ENCODE measurements at regions not wholly inside any gene's neighbourhood (a gene's known extent, or its start where the extent isn't known, plus 50 kb on each side); places are given as distances from the start of the nearest gene placed in this dataset.
A peak's percentile ranks its signal among the peaks of the same experiment; 100 is the strongest.

DNA sequence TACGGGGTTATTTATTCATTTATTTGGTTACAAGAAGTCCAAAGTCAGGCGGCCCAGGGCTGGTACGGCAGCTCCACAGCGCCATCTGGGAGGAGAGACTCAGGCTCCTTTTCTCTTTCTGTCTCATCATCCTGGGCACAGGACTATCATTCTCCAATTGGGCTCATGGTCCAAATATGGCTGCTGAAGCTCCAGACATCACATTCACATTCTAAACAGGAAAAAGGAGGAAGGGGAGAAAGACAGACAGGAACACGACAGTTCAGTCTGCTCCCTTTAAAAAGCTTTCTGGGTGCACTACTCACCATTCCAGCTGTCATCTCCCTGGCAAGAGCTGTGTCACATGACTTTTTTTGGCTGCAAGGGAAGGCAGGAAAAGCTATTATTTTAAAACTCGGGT is 74.4 kb upstream of the PDZD8 start:
- Mint-ChIP-seq H3K36me3 (ENCODE audit: low read depth) (peaks cover 37% of the 10 kb centered on the region), H3K27me3 (ENCODE audit: insufficient read depth, low read depth, poor library complexity) (peaks cover 4% of the 10 kb centered on the region), H3K4me3 (no peak overlapping the region), H3K27ac (no peak overlapping the region), H3K9me3 (peaks cover 58% of the 10 kb centered on the region), H3K4me1 (no peaks in the 10 kb centered on the region)
- H3F3A ChIP-seq (replicated peaks; ENCODE audit: low read depth): no peaks in the 10 kb centered on the region
- H3K9me2 ChIP-seq (ENCODE audit: insufficient read depth): no peaks in the 10 kb centered on the region
- ATAC-seq (no peak), DNase-seq (ENCODE audit: low spot score) (peak; percentile 40)
- no peak overlapping the region for H2AFZ ChIP-seq
- no peak overlapping the region for H3K27ac ChIP-seq (ENCODE audit: low read depth)
- H3K4me1 ChIP-seq (ENCODE audit: insufficient read depth): no peaks in the 10 kb centered on the region
- no peaks in the 10 kb centered on the region for H3K79me2 ChIP-seq (replicated peaks; ENCODE audit: insufficient read depth)
- no peaks in the 10 kb centered on the region; the same call in 1 of the 2 replicates for H3K36me3 ChIP-seq (ENCODE audit: insufficient read depth)
- TF ChIP-seq, protein P1, sequence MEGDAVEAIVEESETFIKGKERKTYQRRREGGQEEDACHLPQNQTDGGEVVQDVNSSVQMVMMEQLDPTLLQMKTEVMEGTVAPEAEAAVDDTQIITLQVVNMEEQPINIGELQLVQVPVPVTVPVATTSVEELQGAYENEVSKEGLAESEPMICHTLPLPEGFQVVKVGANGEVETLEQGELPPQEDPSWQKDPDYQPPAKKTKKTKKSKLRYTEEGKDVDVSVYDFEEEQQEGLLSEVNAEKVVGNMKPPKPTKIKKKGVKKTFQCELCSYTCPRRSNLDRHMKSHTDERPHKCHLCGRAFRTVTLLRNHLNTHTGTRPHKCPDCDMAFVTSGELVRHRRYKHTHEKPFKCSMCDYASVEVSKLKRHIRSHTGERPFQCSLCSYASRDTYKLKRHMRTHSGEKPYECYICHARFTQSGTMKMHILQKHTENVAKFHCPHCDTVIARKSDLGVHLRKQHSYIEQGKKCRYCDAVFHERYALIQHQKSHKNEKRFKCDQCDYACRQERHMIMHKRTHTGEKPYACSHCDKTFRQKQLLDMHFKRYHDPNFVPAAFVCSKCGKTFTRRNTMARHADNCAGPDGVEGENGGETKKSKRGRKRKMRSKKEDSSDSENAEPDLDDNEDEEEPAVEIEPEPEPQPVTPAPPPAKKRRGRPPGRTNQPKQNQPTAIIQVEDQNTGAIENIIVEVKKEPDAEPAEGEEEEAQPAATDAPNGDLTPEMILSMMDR (conservative IDR thresholded peaks at IDR 0.05; ENCODE audit: low read depth in 2 of 2): peak; percentile 53 to 65
- no peak for TF ChIP-seq STAT1 (IDR thresholded peaks at IDR 0.05; ENCODE audit: unreplicated experiment)
- no peak overlapping the region for H3K4me3 ChIP-seq
- H3K27me3 ChIP-seq (ENCODE audit: insufficient read depth): no peaks in the 10 kb centered on the region
- H4K20me1 ChIP-seq (replicated peaks; ENCODE audit: insufficient read depth): no peaks in the 10 kb centered on the region
- H3K4me2 ChIP-seq: no peak overlapping the region

DNA sequence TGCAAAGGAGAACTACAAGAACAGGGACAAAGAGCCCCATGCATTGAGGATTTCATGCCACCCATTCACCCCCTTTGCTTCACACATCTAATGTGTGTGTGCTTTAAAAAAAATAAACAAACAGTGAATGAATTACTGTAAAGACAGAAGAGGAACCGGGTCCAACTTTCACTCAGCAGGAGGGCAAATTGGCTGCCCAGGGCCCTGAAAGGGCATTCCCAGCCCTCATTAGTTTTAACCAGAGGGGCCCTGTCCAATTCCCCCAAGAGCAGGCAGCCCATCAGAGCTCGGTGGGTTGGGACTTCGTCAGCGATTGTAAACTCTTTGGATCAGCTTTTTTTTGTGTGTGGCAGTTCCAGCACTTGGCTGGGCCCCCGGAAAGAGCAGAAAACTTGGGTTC is 73.6 kb upstream of the PDZD8 start:
- peaks cover 38% of the 10 kb centered on the region for H3K36me3 Mint-ChIP-seq (ENCODE audit: low read depth)
- no peaks in the 10 kb centered on the region for H3K27me3 ChIP-seq (ENCODE audit: insufficient read depth)

DNA sequence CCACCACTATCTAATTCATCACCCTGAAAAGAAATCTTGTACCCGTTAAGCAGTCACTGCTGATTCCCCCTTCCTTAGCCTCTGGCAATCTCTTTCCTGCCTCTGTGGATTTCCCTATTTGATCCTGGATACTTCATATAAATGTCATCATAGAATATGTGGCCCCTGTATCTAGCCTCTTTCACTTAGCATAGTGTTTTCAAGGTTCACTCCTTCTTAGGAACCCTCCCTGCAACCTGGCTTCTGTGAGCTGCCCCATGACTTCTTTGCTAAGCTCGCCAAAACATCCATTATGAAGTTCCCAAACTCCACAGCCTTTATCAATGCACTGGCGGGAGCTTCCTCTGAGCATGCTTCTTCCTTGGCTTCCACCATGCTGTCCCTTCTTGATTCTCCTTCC is 70.8 kb upstream of the PDZD8 start:
- Mint-ChIP-seq H3K27ac (no peak overlapping the region), H3K9me3 (peaks cover 55% of the 10 kb centered on the region)

More for the DNA sequence above, 73.6 kb upstream of the PDZD8 start:
- DNase-seq (ENCODE audit: low spot score): no peak
- Histone ChIP-seq H4K20me1 (replicated peaks; ENCODE audit: insufficient read depth) (no peaks in the 10 kb centered on the region), H3K4me2 (no peak overlapping the region), H3K4me1 (ENCODE audit: insufficient read depth) (no peaks in the 10 kb centered on the region), H3K4me3 (no peak overlapping the region), H3K27ac (ENCODE audit: low read depth) (no peak overlapping the region), H3K9me2 (ENCODE audit: insufficient read depth) (no peaks in the 10 kb centered on the region), H3F3A (replicated peaks; ENCODE audit: low read depth) (no peaks in the 10 kb centered on the region), H3K36me3 (ENCODE audit: insufficient read depth) (no peaks in the 10 kb centered on the region; the same call in 1 of the 2 replicates), H3K79me2 (replicated peaks; ENCODE audit: insufficient read depth) (no peaks in the 10 kb centered on the region), H2AFZ (no peak overlapping the region)
- peaks cover 4% of the 10 kb centered on the region for H3K27me3 Mint-ChIP-seq (ENCODE audit: insufficient read depth, low read depth, poor library complexity)
- no peak for TF ChIP-seq ZNF331 (CRISPR knock-in tag; IDR thresholded peaks at IDR 0.05; ENCODE audit: low read depth)
- H3K4me3 Mint-ChIP-seq: no peak overlapping the region
- H3K4me1 Mint-ChIP-seq: no peaks in the 10 kb centered on the region
- ATAC-seq: no peak
- H3K9me3 Mint-ChIP-seq: peaks cover 58% of the 10 kb centered on the region
- no peak overlapping the region for H3K27ac Mint-ChIP-seq

More for the DNA sequence above, 70.8 kb upstream of the PDZD8 start:
- peaks cover 38% of the 10 kb centered on the region for H3K36me3 Mint-ChIP-seq (ENCODE audit: low read depth)
- Histone ChIP-seq H3F3A (replicated peaks; ENCODE audit: low read depth) (no peaks in the 10 kb centered on the region), H3K36me3 (ENCODE audit: insufficient read depth) (no peaks in the 10 kb centered on the region; the same call in 1 of the 2 replicates), H2AFZ (no peak overlapping the region), H3K9me2 (ENCODE audit: insufficient read depth) (0 out of 2 replicates have a peak, but pooled peaks cover 4% of the 10 kb centered on the region), H3K79me2 (replicated peaks; ENCODE audit: insufficient read depth) (no peaks in the 10 kb centered on the region), H3K27me3 (ENCODE audit: insufficient read depth) (no peaks in the 10 kb centered on the region), H3K4me1 (ENCODE audit: insufficient read depth) (no peaks in the 10 kb centered on the region), H3K27ac (ENCODE audit: low read depth) (no peak overlapping the region), H3K4me2 (no peak overlapping the region), H4K20me1 (replicated peaks; ENCODE audit: insufficient read depth) (no peaks in the 10 kb centered on the region), H3K4me3 (no peak overlapping the region)
- DNase-seq (ENCODE audit: low spot score) (no peak), ATAC-seq (no peak)
- peaks cover 10% of the 10 kb centered on the region for H3K27me3 Mint-ChIP-seq (ENCODE audit: insufficient read depth, low read depth, poor library complexity)
- peaks cover 3% of the 10 kb centered on the region; the same call in 1 of the 3 replicates for H3K4me1 Mint-ChIP-seq
- TF ChIP-seq NANOG (IDR thresholded peaks at IDR 0.05; ENCODE audit: borderline replicate concordance) (no peak), EZH2 (IDR thresholded peaks at IDR 0.05; ENCODE audit: low read depth, unreplicated experiment) (no peak), POLR2AphosphoS5 (IDR thresholded peaks at IDR 0.05; ENCODE audit: low read depth) (no peak)
- TF ChIP-seq, protein P2, sequence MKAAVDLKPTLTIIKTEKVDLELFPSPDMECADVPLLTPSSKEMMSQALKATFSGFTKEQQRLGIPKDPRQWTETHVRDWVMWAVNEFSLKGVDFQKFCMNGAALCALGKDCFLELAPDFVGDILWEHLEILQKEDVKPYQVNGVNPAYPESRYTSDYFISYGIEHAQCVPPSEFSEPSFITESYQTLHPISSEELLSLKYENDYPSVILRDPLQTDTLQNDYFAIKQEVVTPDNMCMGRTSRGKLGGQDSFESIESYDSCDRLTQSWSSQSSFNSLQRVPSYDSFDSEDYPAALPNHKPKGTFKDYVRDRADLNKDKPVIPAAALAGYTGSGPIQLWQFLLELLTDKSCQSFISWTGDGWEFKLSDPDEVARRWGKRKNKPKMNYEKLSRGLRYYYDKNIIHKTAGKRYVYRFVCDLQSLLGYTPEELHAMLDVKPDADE (IDR thresholded peaks at IDR 0.05): no peak
- no peak overlapping the region for H3K4me3 Mint-ChIP-seq
